Breast epithelium (tissue), 4 donors: ENCODE measurements at regions not wholly inside any gene's neighbourhood (a gene's known extent, or its start where the extent isn't known, plus 50 kb on each side); places are given as distances from the start of the nearest gene placed in this dataset.

Experiments
- DNase-seq, 2 donors: peaks; one replicate each; pipeline ENCODE4 v3.0.0-alpha.2; 2019; ENCODE audit warnings: low spot score in 2 of 2
- H3K27ac ChIP-seq, 2 donors: fragments of 200-600 bp; sonication (generic) in 1 of 2; one replicate each; pipeline ENCODE4 v1.5.1; 2016 to 2019; ENCODE audit warnings: mild to moderate bottlenecking in 1 of 2
- H3K27me3 ChIP-seq, 2 donors: fragments of 200-600 bp; sonication (generic) in 1 of 2; one replicate each; pipeline versions ENCODE4 v1.5.1 to v1.6.0; 2017 to 2019; ENCODE audit warnings: control low read depth in 1 of 2, mild to moderate bottlenecking in 1 of 2
- H3K36me3 ChIP-seq: fragments of 200-600 bp; one replicate; pipeline ENCODE4 v1.5.1; 2019
- H3K4me1 ChIP-seq, 2 donors: fragments of 200-600 bp; sonication (generic); one replicate each; pipeline ENCODE4 v1.5.1; 2016 to 2019; ENCODE audit warnings: control low read depth in 1 of 2
- H3K4me3 ChIP-seq, 3 donors: fragments of 200-600 bp; sonication (generic); 1 replicate in 2 of 3; 2 replicates in 1 of 3; pipeline ENCODE4 v1.5.1; 2016 to 2019; ENCODE audit warnings: mild to moderate bottlenecking in 3 of 3, moderate library complexity in 2 of 3
- H3K9me3 ChIP-seq, 2 donors: fragments of 200-600 bp; sonication (generic) in 1 of 2; one replicate each; pipeline ENCODE4 v1.5.1; 2016 to 2019; ENCODE audit warnings: control low read depth in 1 of 2
- POLR2A ChIP-seq: fragments of 450-650 bp; IDR thresholded peaks from one replicate; pipeline ENCODE4 v1.6.1; 2016; ENCODE audit warnings: antibody characterized with exemption, mild to moderate bottlenecking, moderate library complexity
- POLR2AphosphoS5 ChIP-seq, 3 donors: sonication (generic); formaldehyde crosslinking; IDR thresholded peaks; one replicate each; pipeline ENCODE4 v1.6.1; 2017; ENCODE audit warnings: antibody characterized with exemption in 3 of 3
- intact Hi-C: fragments of 100-400 bp; cut with DNase I; formaldehyde crosslinking; loops from one replicate; pipeline ENCODE4 v1.15.1; 2023; ENCODE audit warnings: low total_unique reads
- TF ChIP-seq, protein P1 (sequence below), 3 donors: fragments of 450-650 bp; IDR thresholded peaks; one replicate each; pipeline ENCODE4 v1.5.1; 2016 to 2017; ENCODE audit warnings: antibody characterized with exemption in 3 of 3, mild to moderate bottlenecking in 3 of 3, moderate library complexity in 3 of 3

- Histone ChIP-seq H3K4me3 (no peak overlapping the region), H3K4me1 (no peaks in the 10 kb centered on the region), H3K9me3 (no peaks in the 10 kb centered on the region), H3K27ac (no peak overlapping the region), H3K36me3 (no peaks in the 10 kb centered on the region), H3K27me3 (no peaks in the 10 kb centered on the region)
- no peak for DNase-seq
- intact Hi-C loops: no loop called here
- TF ChIP-seq POLR2AphosphoS5 (IDR thresholded peaks at IDR 0.05): no peak
- TF ChIP-seq, protein P1, sequence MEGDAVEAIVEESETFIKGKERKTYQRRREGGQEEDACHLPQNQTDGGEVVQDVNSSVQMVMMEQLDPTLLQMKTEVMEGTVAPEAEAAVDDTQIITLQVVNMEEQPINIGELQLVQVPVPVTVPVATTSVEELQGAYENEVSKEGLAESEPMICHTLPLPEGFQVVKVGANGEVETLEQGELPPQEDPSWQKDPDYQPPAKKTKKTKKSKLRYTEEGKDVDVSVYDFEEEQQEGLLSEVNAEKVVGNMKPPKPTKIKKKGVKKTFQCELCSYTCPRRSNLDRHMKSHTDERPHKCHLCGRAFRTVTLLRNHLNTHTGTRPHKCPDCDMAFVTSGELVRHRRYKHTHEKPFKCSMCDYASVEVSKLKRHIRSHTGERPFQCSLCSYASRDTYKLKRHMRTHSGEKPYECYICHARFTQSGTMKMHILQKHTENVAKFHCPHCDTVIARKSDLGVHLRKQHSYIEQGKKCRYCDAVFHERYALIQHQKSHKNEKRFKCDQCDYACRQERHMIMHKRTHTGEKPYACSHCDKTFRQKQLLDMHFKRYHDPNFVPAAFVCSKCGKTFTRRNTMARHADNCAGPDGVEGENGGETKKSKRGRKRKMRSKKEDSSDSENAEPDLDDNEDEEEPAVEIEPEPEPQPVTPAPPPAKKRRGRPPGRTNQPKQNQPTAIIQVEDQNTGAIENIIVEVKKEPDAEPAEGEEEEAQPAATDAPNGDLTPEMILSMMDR (IDR thresholded peaks at IDR 0.05): no peak
- no peak for TF ChIP-seq POLR2A
Observed at GRCh38 chr10:105356626-105357025, 715.5 kb downstream of the SORCS3 start.

- H3K27ac ChIP-seq: no peak overlapping the region
- no peak overlapping the region for H3K4me3 ChIP-seq
- no peak for DNase-seq
- H3K27me3 ChIP-seq: no peaks in the 10 kb centered on the region
- H3K36me3 ChIP-seq: no peaks in the 10 kb centered on the region
- no peak for TF ChIP-seq POLR2A
- TF ChIP-seq, protein P1 (IDR thresholded peaks at IDR 0.05): no peak
- no peak for TF ChIP-seq POLR2AphosphoS5 (IDR thresholded peaks at IDR 0.05)
- H3K4me1 ChIP-seq: no peaks in the 10 kb centered on the region
- intact Hi-C loops: no loop called here
- no peaks in the 10 kb centered on the region for H3K9me3 ChIP-seq
Observed at GRCh38 chr10:105354010-105354409, 712.9 kb downstream of the SORCS3 start.

- H3K36me3 ChIP-seq: no peaks in the 10 kb centered on the region
- no peak for DNase-seq
- no peaks in the 10 kb centered on the region for H3K4me1 ChIP-seq
- TF ChIP-seq POLR2A (no peak), POLR2AphosphoS5 (IDR thresholded peaks at IDR 0.05) (no peak)
- TF ChIP-seq, protein P1 (IDR thresholded peaks at IDR 0.05): no peak
- intact Hi-C loops: no loop called here
- H3K9me3 ChIP-seq: no peaks in the 10 kb centered on the region
- no peak overlapping the region for H3K4me3 ChIP-seq
- no peak overlapping the region for H3K27ac ChIP-seq
- no peaks in the 10 kb centered on the region for H3K27me3 ChIP-seq
Observed at GRCh38 chr10:105352827-105353226, 711.7 kb downstream of the SORCS3 start.

- H3K4me3 ChIP-seq: no peak overlapping the region
- TF ChIP-seq, protein P1 (IDR thresholded peaks at IDR 0.05): no peak
- TF ChIP-seq POLR2A (no peak), POLR2AphosphoS5 (IDR thresholded peaks at IDR 0.05) (no peak)
- no peak for DNase-seq
- H3K27ac ChIP-seq: no peak overlapping the region
- no peaks in the 10 kb centered on the region for H3K9me3 ChIP-seq
- H3K27me3 ChIP-seq: no peaks in the 10 kb centered on the region
- no peaks in the 10 kb centered on the region for H3K4me1 ChIP-seq
- intact Hi-C loops: no loop called here
- H3K36me3 ChIP-seq: no peaks in the 10 kb centered on the region
Observed at GRCh38 chr10:105352281-105352680, 711.2 kb downstream of the SORCS3 start.

DNA sequence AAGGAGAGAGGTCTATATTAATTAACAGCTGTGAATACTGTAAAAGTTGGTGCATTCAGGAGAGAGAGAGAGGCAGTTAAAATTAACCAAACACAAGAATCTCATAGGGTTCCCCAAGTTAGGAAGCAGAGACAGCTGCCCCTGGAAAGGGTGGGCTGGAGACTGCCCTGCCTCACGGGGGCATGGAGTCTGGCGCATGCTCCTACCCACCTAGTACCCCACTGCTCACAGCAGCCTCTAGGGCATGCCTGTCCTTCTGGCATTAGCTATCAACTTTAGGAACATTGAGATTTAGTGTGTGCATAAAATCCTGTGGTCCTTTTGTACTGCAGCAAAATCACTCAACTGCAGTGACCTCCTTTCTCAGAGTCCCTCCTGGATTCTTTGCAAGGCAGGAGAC is 710.1 kb downstream of the SORCS3 start:
- Histone ChIP-seq H3K9me3 (no peaks in the 10 kb centered on the region), H3K27me3 (no peaks in the 10 kb centered on the region), H3K4me3 (no peak overlapping the region), H3K36me3 (no peaks in the 10 kb centered on the region), H3K27ac (no peak overlapping the region), H3K4me1 (no peaks in the 10 kb centered on the region)
- TF ChIP-seq, protein P1 (IDR thresholded peaks at IDR 0.05): no peak
- TF ChIP-seq POLR2A: no peak
- TF ChIP-seq POLR2AphosphoS5 (IDR thresholded peaks at IDR 0.05): no peak
- no peak for DNase-seq
- intact Hi-C loops: no loop called here
